Liver (tissue), 8 donors: ENCODE measurements at regions not wholly inside any gene's neighbourhood (a gene's known extent, or its start where the extent isn't known, plus 50 kb on each side); places are given as distances from the start of the nearest gene placed in this dataset.

Source experiments
- DNase-seq: peaks from one replicate; pipeline ENCODE4 v3.0.0-alpha.2; 2017; ENCODE audit warnings: low spot score
- H3K27ac ChIP-seq, 2 donors: one replicate each; pipeline ENCODE4 v1.7.0; 2013; ENCODE audit warnings: inconsistent platforms in 2 of 2, low read length in 2 of 2, control low read depth in 1 of 2, low read depth in 1 of 2, mild to moderate bottlenecking in 1 of 2
- H3K27me3 ChIP-seq, 4 donors: one replicate each; pipeline versions ENCODE4 v1.6.1 to v1.7.0; 2013; ENCODE audit warnings: low read length in 3 of 4, inconsistent platforms in 1 of 4, mild to moderate bottlenecking in 1 of 4, moderate library complexity in 1 of 4; ENCODE audit not compliant: control insufficient read depth in 4 of 4, insufficient read depth in 4 of 4
- H3K36me3 ChIP-seq, 4 donors: one replicate each; pipeline versions ENCODE4 v1.6.1 to v1.7.0; 2013; ENCODE audit warnings: low read length in 3 of 4, mild to moderate bottlenecking in 3 of 4, low read depth in 1 of 4, moderate library complexity in 1 of 4; ENCODE audit not compliant: control insufficient read depth in 4 of 4, insufficient read depth in 3 of 4
- H3K4me1 ChIP-seq, 4 donors: one replicate each; pipeline versions ENCODE4 v1.6.1 to v1.7.0; 2013; ENCODE audit warnings: low read length in 3 of 4, mild to moderate bottlenecking in 3 of 4, moderate library complexity in 1 of 4; ENCODE audit not compliant: control insufficient read depth in 4 of 4, insufficient read depth in 4 of 4
- H3K4me3 ChIP-seq, 3 donors: one replicate each; pipeline versions ENCODE4 v1.6.1 to v1.7.0; 2013; ENCODE audit warnings: low read length in 3 of 3, control low read depth in 1 of 3, low read depth in 1 of 3, mild to moderate bottlenecking in 1 of 3
- H3K9ac ChIP-seq, 2 donors: one replicate each; pipeline ENCODE4 v1.7.0; 2013; ENCODE audit warnings: low read length in 2 of 2, mild to moderate bottlenecking in 2 of 2, moderate library complexity in 2 of 2, control low read depth in 1 of 2, low read depth in 1 of 2
- H3K9me3 ChIP-seq, 4 donors: one replicate each; pipeline versions ENCODE4 v1.6.1 to v1.7.0; 2013; ENCODE audit warnings: low read length in 3 of 4; ENCODE audit not compliant: control insufficient read depth in 4 of 4
- CTCF ChIP-seq: fragments of 150-350 bp; IDR thresholded peaks from 2 replicates; pipeline ENCODE4 v1.5.1; 2017; ENCODE audit warnings: improper control_type of control experiment, low read depth, low read length; ENCODE audit not compliant: missing input control
- EGR1 ChIP-seq, 2 donors: IDR thresholded peaks; 2 replicates each; pipeline ENCODE4 v1.6.1; 2016 to 2018; ENCODE audit warnings: antibody characterized with exemption in 2 of 2, low read depth in 2 of 2
- FOXA1 ChIP-seq: IDR thresholded peaks from 2 replicates; pipeline ENCODE4 v1.6.1; 2016; ENCODE audit warnings: antibody characterized with exemption
- FOXA2 ChIP-seq: IDR thresholded peaks from 2 replicates; pipeline ENCODE4 v1.6.1; 2016; ENCODE audit warnings: antibody characterized with exemption
- GABPA ChIP-seq, 2 donors: IDR thresholded peaks in 1 of 2; conservative IDR thresholded peaks in 1 of 2; 2 replicates each; pipeline ENCODE4 v1.6.1; 2016; ENCODE audit warnings: antibody characterized with exemption in 2 of 2, mild to moderate bottlenecking in 1 of 2, moderate library complexity in 1 of 2
- HNF4A ChIP-seq, 2 donors: conservative IDR thresholded peaks; 2 replicates each; pipeline ENCODE4 v1.6.1; 2016; ENCODE audit warnings: antibody characterized with exemption in 2 of 2, mild to moderate bottlenecking in 2 of 2
- JUND ChIP-seq, 2 donors: IDR thresholded peaks; 2 replicates each; pipeline ENCODE4 v1.6.1; 2016; ENCODE audit warnings: antibody characterized with exemption in 2 of 2
- NR2F2 ChIP-seq: IDR thresholded peaks from 2 replicates; pipeline ENCODE4 v1.6.1; 2016; ENCODE audit warnings: antibody characterized with exemption
- RAD21 ChIP-seq, 2 donors: IDR thresholded peaks; 2 replicates each; pipeline ENCODE4 v1.6.1; 2016; ENCODE audit warnings: antibody characterized with exemption in 2 of 2, mild to moderate bottlenecking in 2 of 2
- SP1 ChIP-seq: IDR thresholded peaks from 2 replicates; pipeline ENCODE4 v1.6.1; 2018; ENCODE audit warnings: antibody characterized with exemption, mild to moderate bottlenecking
- TAF1 ChIP-seq: conservative IDR thresholded peaks from 2 replicates; pipeline ENCODE4 v1.6.1; 2016; ENCODE audit warnings: antibody characterized with exemption, mild to moderate bottlenecking
- YY1 ChIP-seq: IDR thresholded peaks from 2 replicates; pipeline ENCODE4 v1.6.1; 2016; ENCODE audit warnings: antibody characterized with exemption, mild to moderate bottlenecking
- WGBS: extraction: QIAGEN DNeasy Blood & Tissue Kit; methylation state at CpG from one replicate; pipeline ENCODE4 v1.1.7; 2013; 5-methylcytosine and 5-hydroxymethylcytosine counted together
- TF ChIP-seq, protein P1 (sequence below): IDR thresholded peaks from 2 replicates; pipeline ENCODE4 v1.6.1; 2016; ENCODE audit warnings: antibody characterized with exemption
- TF ChIP-seq, protein P2 (sequence below): IDR thresholded peaks from 2 replicates; pipeline ENCODE4 v1.6.1; 2016; ENCODE audit warnings: antibody characterized with exemption
- donor health status: healthy.
- donor health status: healthy.
- donor health status: healthy.
- donor health status: healthy.
- donor health status: healthy.

DNA sequence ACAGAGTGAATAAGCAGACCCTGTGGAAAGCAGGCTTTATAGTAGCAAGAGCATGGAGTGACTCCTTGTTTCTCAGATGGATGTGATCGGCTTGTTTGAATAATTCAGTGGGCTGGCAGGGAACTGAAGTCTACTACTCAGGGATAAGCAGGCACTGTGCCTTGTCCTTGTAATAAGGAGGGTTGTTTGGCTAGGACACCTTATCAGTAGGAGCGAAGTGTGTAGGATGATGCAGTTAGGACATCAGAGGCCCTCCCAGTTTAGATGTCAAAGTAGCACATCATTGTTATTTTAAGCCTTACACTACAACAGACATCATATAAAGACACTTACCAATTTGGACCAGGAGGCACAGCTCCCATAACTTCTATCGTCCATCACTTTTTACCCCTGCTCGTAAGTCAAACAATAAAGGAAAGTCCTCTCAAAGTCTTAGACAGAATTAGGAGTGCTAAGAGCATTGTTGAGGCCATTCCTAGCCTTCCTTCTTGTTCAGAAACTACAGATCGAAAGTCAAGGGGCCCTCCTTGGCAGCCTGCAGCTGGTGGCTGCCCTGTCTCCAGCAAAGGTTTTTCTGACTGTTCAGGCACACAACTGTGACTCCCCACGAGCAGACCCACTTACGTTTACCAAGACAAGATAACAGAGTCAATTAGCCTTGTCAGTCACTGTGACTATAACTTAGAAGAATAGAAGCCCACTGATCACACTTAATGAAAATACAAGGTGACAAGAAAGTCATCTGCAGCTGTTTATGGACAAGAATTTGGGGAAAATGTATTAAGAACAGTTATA is 218.6 kb downstream of the SNX18 start:
- Histone ChIP-seq H3K9ac (no peak overlapping the region), H3K9me3 (no peaks in the 10 kb centered on the region), H3K27ac (no peak overlapping the region)

DNA sequence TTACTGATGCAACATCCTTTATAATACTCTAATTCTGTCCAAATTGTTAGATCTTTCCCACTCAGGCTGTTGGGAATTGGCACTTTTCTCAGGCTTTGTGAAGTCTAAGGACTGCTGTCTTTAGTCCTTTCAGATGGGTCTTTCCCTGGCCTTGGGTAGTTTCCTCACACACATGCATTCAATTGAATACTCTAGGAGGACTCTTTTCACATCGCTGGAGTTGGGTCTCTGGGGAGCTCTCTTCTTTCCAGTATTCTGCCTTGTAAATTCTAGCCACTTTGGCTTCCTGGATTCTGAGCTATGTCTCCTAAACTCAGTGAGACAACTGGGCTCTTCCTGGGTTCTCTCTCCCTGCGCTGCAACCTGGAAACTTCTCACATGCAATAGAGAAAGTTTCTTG is 215.5 kb downstream of the SNX18 start:
- H3K4me1 ChIP-seq, result no peaks in the 10 kb centered on the region
- H3K27me3 ChIP-seq, result no peaks in the 10 kb centered on the region
- H3K9me3 ChIP-seq, result no peaks in the 10 kb centered on the region
- WGBS, result 50% methylated on average over 2 of the region's 2 CpGs
- no peak overlapping the region for H3K9ac ChIP-seq
- no peaks in the 10 kb centered on the region for H3K36me3 ChIP-seq
- H3K4me3 ChIP-seq, result no peak overlapping the region
- no peak overlapping the region for H3K27ac ChIP-seq
- TF ChIP-seq FOXA1, result no peak
- no peak for DNase-seq

More for the DNA sequence above, 218.6 kb downstream of the SNX18 start:
- no peak overlapping the region for H3K4me3 ChIP-seq
- no peaks in the 10 kb centered on the region for H3K27me3 ChIP-seq
- DNase-seq, result no peak
- WGBS, result 88% methylated on average over 7 of the region's 7 CpGs
- peaks cover 0 to 1% (median 0%) of the 10 kb centered on the region in 4 donors for H3K36me3 ChIP-seq
- TF ChIP-seq, protein P1, sequence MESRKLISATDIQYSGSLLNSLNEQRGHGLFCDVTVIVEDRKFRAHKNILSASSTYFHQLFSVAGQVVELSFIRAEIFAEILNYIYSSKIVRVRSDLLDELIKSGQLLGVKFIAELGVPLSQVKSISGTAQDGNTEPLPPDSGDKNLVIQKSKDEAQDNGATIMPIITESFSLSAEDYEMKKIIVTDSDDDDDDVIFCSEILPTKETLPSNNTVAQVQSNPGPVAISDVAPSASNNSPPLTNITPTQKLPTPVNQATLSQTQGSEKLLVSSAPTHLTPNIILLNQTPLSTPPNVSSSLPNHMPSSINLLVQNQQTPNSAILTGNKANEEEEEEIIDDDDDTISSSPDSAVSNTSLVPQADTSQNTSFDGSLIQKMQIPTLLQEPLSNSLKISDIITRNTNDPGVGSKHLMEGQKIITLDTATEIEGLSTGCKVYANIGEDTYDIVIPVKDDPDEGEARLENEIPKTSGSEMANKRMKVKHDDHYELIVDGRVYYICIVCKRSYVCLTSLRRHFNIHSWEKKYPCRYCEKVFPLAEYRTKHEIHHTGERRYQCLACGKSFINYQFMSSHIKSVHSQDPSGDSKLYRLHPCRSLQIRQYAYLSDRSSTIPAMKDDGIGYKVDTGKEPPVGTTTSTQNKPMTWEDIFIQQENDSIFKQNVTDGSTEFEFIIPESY, result no peak
- TF ChIP-seq FOXA2 (no peak), NR2F2 (no peak), HNF4A (conservative IDR thresholded peaks at IDR 0.05) (no peak), FOXA1 (no peak), CTCF (no peak)
- TF ChIP-seq, protein P2, sequence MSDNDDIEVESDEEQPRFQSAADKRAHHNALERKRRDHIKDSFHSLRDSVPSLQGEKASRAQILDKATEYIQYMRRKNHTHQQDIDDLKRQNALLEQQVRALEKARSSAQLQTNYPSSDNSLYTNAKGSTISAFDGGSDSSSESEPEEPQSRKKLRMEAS, result no peak
- H3K4me1 ChIP-seq, result no peaks in the 10 kb centered on the region

DNA sequence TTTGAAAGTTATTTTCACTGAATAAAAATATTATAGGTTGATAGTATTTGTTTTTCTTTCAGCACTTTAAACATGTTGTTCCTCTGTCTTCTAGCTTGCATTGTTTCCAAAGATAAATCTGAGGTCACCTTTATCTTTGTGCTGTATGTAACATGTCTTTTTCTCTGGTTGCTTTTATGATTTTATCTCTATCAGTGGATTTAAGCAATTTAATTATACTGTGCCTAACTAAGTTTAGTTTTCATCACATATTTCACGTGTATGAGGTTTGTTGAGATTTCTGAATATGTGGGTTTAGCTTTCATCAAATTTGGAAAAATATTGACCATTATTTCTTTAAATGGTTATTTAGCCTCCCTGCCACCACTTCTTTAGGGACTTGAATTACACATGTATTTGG is 214.5 kb downstream of the SNX18 start:
- 88% methylated on average over 1 of the region's 1 CpG for WGBS
- Histone ChIP-seq H3K4me1 (no peaks in the 10 kb centered on the region), H3K27me3 (no peaks in the 10 kb centered on the region), H3K9ac (no peak overlapping the region), H3K27ac (no peak overlapping the region), H3K36me3 (no peaks in the 10 kb centered on the region), H3K9me3 (no peaks in the 10 kb centered on the region), H3K4me3 (no peak overlapping the region)
- DNase-seq, result no peak
- TF ChIP-seq RAD21 (IDR thresholded peaks at IDR 0.05), result no peak
- TF ChIP-seq SP1, result no peak
- TF ChIP-seq EGR1 (IDR thresholded peaks at IDR 0.05; ENCODE audit: low read depth in 2 of 2), result no peak
- TF ChIP-seq, protein P1, result no peak
- no peak for TF ChIP-seq GABPA (IDR thresholded peaks at IDR 0.05 in 1 of 2, conservative IDR thresholded peaks at IDR 0.05 in 1 of 2)
- TF ChIP-seq HNF4A (conservative IDR thresholded peaks at IDR 0.05), result no peak
- TF ChIP-seq CTCF, result no peak
- TF ChIP-seq, protein P2, result no peak
- TF ChIP-seq FOXA2, result no peak
- no peak for TF ChIP-seq FOXA1
- TF ChIP-seq TAF1, result no peak
- TF ChIP-seq YY1, result no peak
- no peak for TF ChIP-seq JUND (IDR thresholded peaks at IDR 0.05)
